HEK293 (cell line): ENCODE measurements at regions not wholly inside any gene's neighbourhood (a gene's known extent, or its start where the extent isn't known, plus 50 kb on each side); places are given as distances from the start of the nearest gene placed in this dataset.

Experiments
- KLF7 ChIP-seq: fragments of 450-650 bp; formaldehyde crosslinking; IDR thresholded peaks from 2 replicates; pipeline ENCODE4 v1.5.1; 2016; ENCODE audit warnings: missing biosample characterization, missing genetic modification characterization, borderline replicate concordance
- ZNF274 ChIP-seq, 2 experiments: fragments of 200-500 bp in 1 of 2; fragments of 450-650 bp in 1 of 2; sonication (Bioruptor generic) in 1 of 2; formaldehyde crosslinking in 1 of 2; IDR thresholded peaks; 2 replicates each; pipeline versions ENCODE4 v1.5.1 to v1.6.1; 2014 to 2016; ENCODE audit warnings: borderline replicate concordance in 1 of 2, inconsistent platforms in 1 of 2, low read length in 1 of 2, missing biosample characterization in 1 of 2, missing genetic modification characterization in 1 of 2
- ZNF302 ChIP-seq: fragments of 450-650 bp; formaldehyde crosslinking; IDR thresholded peaks from 2 replicates; pipeline ENCODE4 v1.5.1; 2016; ENCODE audit warnings: missing biosample characterization, missing genetic modification characterization, low read depth
- TF ChIP-seq, protein P1 (sequence below): fragments of 450-650 bp; formaldehyde crosslinking; IDR thresholded peaks from 2 replicates; pipeline ENCODE4 v1.5.1; 2016; ENCODE audit warnings: missing biosample characterization, missing genetic modification characterization

DNA sequence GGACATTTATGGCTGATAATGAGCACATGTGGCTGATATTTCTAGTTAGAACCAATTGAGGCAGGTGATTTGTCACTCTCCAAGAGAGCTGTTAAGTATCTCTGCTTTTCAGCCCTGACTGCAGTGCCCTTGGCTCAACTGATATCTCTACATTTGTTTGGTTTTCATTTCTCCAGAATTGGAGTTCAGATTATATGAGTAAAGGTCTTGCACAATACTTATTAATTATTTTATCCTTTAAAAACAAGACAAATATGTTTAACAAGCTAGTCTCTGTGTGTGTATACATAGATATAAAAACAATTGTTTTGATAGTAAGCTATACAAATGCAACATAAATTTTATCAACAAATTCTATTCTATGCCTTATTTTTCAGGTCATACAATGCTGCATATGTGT lies 105.2 kb downstream of the BRMS1L start:
- TF ChIP-seq, protein P1, sequence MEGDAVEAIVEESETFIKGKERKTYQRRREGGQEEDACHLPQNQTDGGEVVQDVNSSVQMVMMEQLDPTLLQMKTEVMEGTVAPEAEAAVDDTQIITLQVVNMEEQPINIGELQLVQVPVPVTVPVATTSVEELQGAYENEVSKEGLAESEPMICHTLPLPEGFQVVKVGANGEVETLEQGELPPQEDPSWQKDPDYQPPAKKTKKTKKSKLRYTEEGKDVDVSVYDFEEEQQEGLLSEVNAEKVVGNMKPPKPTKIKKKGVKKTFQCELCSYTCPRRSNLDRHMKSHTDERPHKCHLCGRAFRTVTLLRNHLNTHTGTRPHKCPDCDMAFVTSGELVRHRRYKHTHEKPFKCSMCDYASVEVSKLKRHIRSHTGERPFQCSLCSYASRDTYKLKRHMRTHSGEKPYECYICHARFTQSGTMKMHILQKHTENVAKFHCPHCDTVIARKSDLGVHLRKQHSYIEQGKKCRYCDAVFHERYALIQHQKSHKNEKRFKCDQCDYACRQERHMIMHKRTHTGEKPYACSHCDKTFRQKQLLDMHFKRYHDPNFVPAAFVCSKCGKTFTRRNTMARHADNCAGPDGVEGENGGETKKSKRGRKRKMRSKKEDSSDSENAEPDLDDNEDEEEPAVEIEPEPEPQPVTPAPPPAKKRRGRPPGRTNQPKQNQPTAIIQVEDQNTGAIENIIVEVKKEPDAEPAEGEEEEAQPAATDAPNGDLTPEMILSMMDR: no peak
- TF ChIP-seq ZNF302 (tag by site-specific recombination) (no peak), KLF7 (no peak), ZNF274 (IDR thresholded peaks at IDR 0.05; ENCODE audit: low read length) (no peak), ZNF274 (tag by site-specific recombination; IDR thresholded peaks at IDR 0.05; ENCODE audit: borderline replicate concordance) (no peak)
